Uterus (tissue), 3 donors: ENCODE measurements at regions not wholly inside any gene's neighbourhood (a gene's known extent, or its start where the extent isn't known, plus 50 kb on each side); places are given as distances from the start of the nearest gene placed in this dataset.

Source experiments
- DNase-seq, 2 donors: peaks; one replicate each; pipeline ENCODE4 v3.0.0-alpha.2; 2019 to 2020
- H3K27ac ChIP-seq, 2 donors: fragments of 200-600 bp; sonication (generic); 1 replicate in 1 of 2; 2 replicates in 1 of 2; pipeline ENCODE4 v1.5.1; 2016 to 2018
- H3K27me3 ChIP-seq, 2 donors: fragments of 200-600 bp; sonication (generic); one replicate each; pipeline ENCODE4 v1.5.1; 2018 to 2019; ENCODE audit warnings: control low read depth in 1 of 2
- H3K36me3 ChIP-seq, 2 donors: fragments of 200-600 bp; sonication (generic); one replicate each; pipeline ENCODE4 v1.5.1; 2019; ENCODE audit warnings: control low read depth in 1 of 2
- H3K4me1 ChIP-seq, 2 donors: fragments of 200-600 bp; sonication (generic); one replicate each; pipeline ENCODE4 v1.5.1; 2018 to 2019; ENCODE audit warnings: control low read depth in 1 of 2
- H3K4me3 ChIP-seq, 2 donors: fragments of 200-600 bp; sonication (generic); 1 replicate in 1 of 2; 2 replicates in 1 of 2; pipeline ENCODE4 v1.5.1; 2018 to 2019; ENCODE audit warnings: mild to moderate bottlenecking in 1 of 2
- H3K9me3 ChIP-seq, 2 donors: fragments of 200-600 bp; sonication (generic); one replicate each; pipeline ENCODE4 v1.5.1; 2019; ENCODE audit warnings: control low read depth in 1 of 2
- POLR2A ChIP-seq, 2 donors: fragments of 450-650 bp; IDR thresholded peaks; one replicate each; pipeline ENCODE4 v1.6.1; 2016; ENCODE audit warnings: antibody characterized with exemption in 2 of 2, mild to moderate bottlenecking in 1 of 2, moderate library complexity in 1 of 2
- intact Hi-C: fragments of 100-400 bp; cut with DNase I; formaldehyde crosslinking; loops from one replicate; pipeline ENCODE4 v1.15.1; 2023; ENCODE audit warnings: low total_unique reads
- TF ChIP-seq, protein P1 (sequence below), 4 experiments: fragments of 200-600 bp in 2 of 4; fragments of 450-650 bp in 2 of 4; sonication (generic) in 2 of 4; IDR thresholded peaks; one replicate each; pipeline ENCODE4 v1.5.1; 2016 to 2019; ENCODE audit warnings: antibody characterized with exemption in 4 of 4, mild to moderate bottlenecking in 2 of 4, moderate library complexity in 1 of 4
- donor health status: DM: yes; HTN: yes; CAD: no.

DNA sequence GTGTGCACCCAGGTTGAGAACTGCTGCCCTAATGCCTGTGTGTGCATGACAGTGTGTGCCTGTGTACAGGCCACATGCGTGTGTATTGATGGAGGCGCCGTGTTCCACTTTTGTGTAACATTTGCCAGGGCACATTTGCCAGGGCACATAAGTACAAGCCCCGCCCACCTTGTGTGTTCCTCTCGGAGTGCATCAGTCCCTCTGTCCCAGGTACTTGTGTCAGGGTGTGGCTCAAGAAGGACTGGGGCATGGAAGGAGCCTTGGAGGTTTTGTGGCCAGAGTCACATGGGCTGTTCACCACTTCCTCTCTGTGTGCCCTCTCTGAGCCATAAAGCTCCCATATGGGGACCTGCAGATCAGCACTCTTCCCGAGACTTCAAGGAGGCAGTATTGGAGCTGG, 73.9 kb downstream of the MRM1 start:
- DNase-seq, result no peak
- Histone ChIP-seq H3K36me3 (no peaks in the 10 kb centered on the region), H3K9me3 (no peaks in the 10 kb centered on the region), H3K4me3 (no peak overlapping the region), H3K27ac (no peak overlapping the region), H3K27me3 (no peaks in the 10 kb centered on the region), H3K4me1 (no peaks in the 10 kb centered on the region)
- no peak for TF ChIP-seq POLR2A (IDR thresholded peaks at IDR 0.05)
- TF ChIP-seq, protein P1, sequence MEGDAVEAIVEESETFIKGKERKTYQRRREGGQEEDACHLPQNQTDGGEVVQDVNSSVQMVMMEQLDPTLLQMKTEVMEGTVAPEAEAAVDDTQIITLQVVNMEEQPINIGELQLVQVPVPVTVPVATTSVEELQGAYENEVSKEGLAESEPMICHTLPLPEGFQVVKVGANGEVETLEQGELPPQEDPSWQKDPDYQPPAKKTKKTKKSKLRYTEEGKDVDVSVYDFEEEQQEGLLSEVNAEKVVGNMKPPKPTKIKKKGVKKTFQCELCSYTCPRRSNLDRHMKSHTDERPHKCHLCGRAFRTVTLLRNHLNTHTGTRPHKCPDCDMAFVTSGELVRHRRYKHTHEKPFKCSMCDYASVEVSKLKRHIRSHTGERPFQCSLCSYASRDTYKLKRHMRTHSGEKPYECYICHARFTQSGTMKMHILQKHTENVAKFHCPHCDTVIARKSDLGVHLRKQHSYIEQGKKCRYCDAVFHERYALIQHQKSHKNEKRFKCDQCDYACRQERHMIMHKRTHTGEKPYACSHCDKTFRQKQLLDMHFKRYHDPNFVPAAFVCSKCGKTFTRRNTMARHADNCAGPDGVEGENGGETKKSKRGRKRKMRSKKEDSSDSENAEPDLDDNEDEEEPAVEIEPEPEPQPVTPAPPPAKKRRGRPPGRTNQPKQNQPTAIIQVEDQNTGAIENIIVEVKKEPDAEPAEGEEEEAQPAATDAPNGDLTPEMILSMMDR (IDR thresholded peaks at IDR 0.05), result no peak
- intact Hi-C loops, result no loop called here

DNA sequence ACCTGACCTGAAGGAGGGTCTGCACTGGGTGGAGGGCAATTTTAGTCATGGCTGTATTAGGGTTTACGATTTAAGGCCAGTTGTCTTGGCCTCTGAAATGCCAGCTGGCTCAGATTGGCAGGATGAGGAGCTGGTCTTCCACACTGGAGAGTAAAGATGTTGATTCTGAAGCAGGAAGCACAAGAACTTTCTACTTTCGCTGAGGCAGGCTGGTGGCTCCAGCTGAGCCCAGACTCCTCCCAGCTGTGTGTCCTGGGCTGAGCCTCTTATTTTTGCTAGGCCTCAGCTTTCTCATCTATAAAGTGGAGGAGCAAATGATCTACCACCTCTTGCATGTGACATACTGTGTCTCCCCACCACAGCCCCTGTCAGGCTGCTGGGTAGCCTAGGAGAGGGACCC, 74.4 kb downstream of the MRM1 start:
- Histone ChIP-seq H3K36me3 (no peaks in the 10 kb centered on the region), H3K9me3 (no peaks in the 10 kb centered on the region), H3K27ac (no peak overlapping the region), H3K27me3 (no peaks in the 10 kb centered on the region), H3K4me3 (no peak overlapping the region), H3K4me1 (no peaks in the 10 kb centered on the region)
- no peak for DNase-seq
- intact Hi-C loops, result no loop called here
- TF ChIP-seq, protein P1 (IDR thresholded peaks at IDR 0.05), result no peak
- TF ChIP-seq POLR2A (IDR thresholded peaks at IDR 0.05), result no peak

GRCh38 chr17:36679815-36680467, 78.6 kb downstream of the MRM1 start:
- Histone ChIP-seq H3K9me3 (no peaks in the 10 kb centered on the region), H3K27ac (no peak overlapping the region), H3K27me3 (no peaks in the 10 kb centered on the region), H3K4me3 (no peak overlapping the region), H3K4me1 (no peaks in the 10 kb centered on the region), H3K36me3 (no peaks in the 10 kb centered on the region)
- no peak for DNase-seq
- intact Hi-C loops, result no loop called here
- TF ChIP-seq, protein P1 (IDR thresholded peaks at IDR 0.05), result no peak
- TF ChIP-seq POLR2A (IDR thresholded peaks at IDR 0.05), result no peak

GRCh38 chr17:36680701-36681202, 79.4 kb downstream of the MRM1 start:
- Histone ChIP-seq H3K9me3 (no peaks in the 10 kb centered on the region), H3K27ac (no peak overlapping the region), H3K4me3 (no peak overlapping the region), H3K27me3 (no peaks in the 10 kb centered on the region), H3K36me3 (no peaks in the 10 kb centered on the region), H3K4me1 (no peaks in the 10 kb centered on the region)
- no peak for TF ChIP-seq POLR2A (IDR thresholded peaks at IDR 0.05)
- TF ChIP-seq, protein P1 (IDR thresholded peaks at IDR 0.05), result no peak
- intact Hi-C loops, result no loop called here
- DNase-seq, result no peak

GRCh38 chr17:36682773-36683172, 81.4 kb downstream of the MRM1 start:
- no peak overlapping the region for H3K4me3 ChIP-seq
- no peak for DNase-seq
- H3K9me3 ChIP-seq, result no peaks in the 10 kb centered on the region
- H3K27me3 ChIP-seq, result no peaks in the 10 kb centered on the region
- no peak overlapping the region for H3K27ac ChIP-seq
- H3K4me1 ChIP-seq, result no peaks in the 10 kb centered on the region
- no peaks in the 10 kb centered on the region for H3K36me3 ChIP-seq
- TF ChIP-seq, protein P1 (IDR thresholded peaks at IDR 0.05), result no peak
- TF ChIP-seq POLR2A (IDR thresholded peaks at IDR 0.05), result no peak
- intact Hi-C loops, result no loop called here
